Neural progenitor cell (in vitro differentiated cells): ENCODE measurements at regions not wholly inside any gene's neighbourhood (a gene's known extent, or its start where the extent isn't known, plus 50 kb on each side); places are given as distances from the start of the nearest gene placed in this dataset.

ENCODE experiments used
- DNase-seq: peaks from one replicate; pipeline ENCODE4 v3.0.0-alpha.2; 2016; ENCODE audit warnings: low spot score
- H2AFZ ChIP-seq: fragments of 200-600 bp; sonication (generic); replicated peaks from 2 replicates; pipeline ENCODE4 v1.6.1; 2016; ENCODE audit warnings: antibody characterized with exemption
- H3F3A ChIP-seq: fragments of 200-600 bp; sonication (generic); 2 replicates; pipeline ENCODE4 v1.6.1; 2016; ENCODE audit warnings: antibody characterized with exemption, low read depth
- H3K27ac ChIP-seq: fragments of 200-600 bp; sonication (generic); 2 replicates; pipeline ENCODE4 v1.5.1; 2016; ENCODE audit warnings: mild to moderate bottlenecking
- H3K27me3 ChIP-seq: fragments of 200-600 bp; sonication (generic); 2 replicates; pipeline ENCODE4 v1.6.1; 2016; ENCODE audit warnings: mild to moderate bottlenecking, moderate library complexity
- H3K36me3 ChIP-seq: fragments of 200-600 bp; sonication (generic); 2 replicates; pipeline ENCODE4 v1.5.1; 2016
- H3K4me1 ChIP-seq: fragments of 200-600 bp; sonication (generic); 2 replicates; pipeline ENCODE4 v1.6.1; 2016; ENCODE audit warnings: mixed run types
- H3K4me2 ChIP-seq: fragments of 200-600 bp; sonication (generic); 2 replicates; pipeline ENCODE4 v1.6.1; 2016
- H3K4me3 ChIP-seq: fragments of 200-600 bp; sonication (generic); 2 replicates; pipeline ENCODE4 v1.5.1; 2016
- H3K79me2 ChIP-seq: fragments of 200-600 bp; sonication (generic); 2 replicates; pipeline ENCODE4 v1.6.1; 2016; ENCODE audit warnings: low read depth
- H3K9ac ChIP-seq: fragments of 200-600 bp; sonication (generic); 2 replicates; pipeline ENCODE4 v1.6.1; 2016
- H3K9me3 ChIP-seq: fragments of 200-600 bp; sonication (generic); 2 replicates; pipeline ENCODE4 v1.5.1; 2016; ENCODE audit warnings: low read depth
- H4K20me1 ChIP-seq: fragments of 200-600 bp; sonication (generic); 2 replicates; pipeline ENCODE4 v1.6.1; 2016; ENCODE audit warnings: low read depth
- H3K27ac Mint-ChIP-seq: 3 replicates; pipeline ENCODE4 v1.8.0; 2021; ENCODE audit warnings: mixed read lengths
- H3K27me3 Mint-ChIP-seq: 2 replicates; pipeline ENCODE4 v1.8.0; 2022; ENCODE audit warnings: low read depth, mild to moderate bottlenecking, inconsistent platforms, moderate library complexity, mixed read lengths; ENCODE audit not compliant: insufficient read depth
- H3K36me3 Mint-ChIP-seq: 3 replicates; pipeline ENCODE4 v1.8.0; 2021; ENCODE audit warnings: mixed read lengths
- H3K4me1 Mint-ChIP-seq: 3 replicates; pipeline ENCODE4 v1.8.0; 2021; ENCODE audit warnings: mixed read lengths
- H3K4me3 Mint-ChIP-seq: 3 replicates; pipeline ENCODE4 v1.8.0; 2021; ENCODE audit warnings: mild to moderate bottlenecking, moderate library complexity, mixed read lengths
- H3K9me3 Mint-ChIP-seq: 3 replicates; pipeline ENCODE4 v1.8.0; 2020; ENCODE audit warnings: mixed read lengths
- EZH2 ChIP-seq: fragments of 200-600 bp; sonication (generic); IDR thresholded peaks from 2 replicates; pipeline ENCODE4 v1.6.1; 2017; ENCODE audit warnings: antibody characterized with exemption, mild to moderate bottlenecking, moderate library complexity
- EZH2phosphoT487 ChIP-seq: fragments of 200-600 bp; sonication (generic); IDR thresholded peaks from 2 replicates; pipeline ENCODE4 v1.6.1; 2017; ENCODE audit warnings: antibody characterized with exemption
- TF ChIP-seq, protein P1 (sequence below): fragments of 200-600 bp; sonication (generic); IDR thresholded peaks from 2 replicates; pipeline ENCODE4 v1.5.1; 2017; ENCODE audit warnings: antibody characterized with exemption, mild to moderate bottlenecking

DNA sequence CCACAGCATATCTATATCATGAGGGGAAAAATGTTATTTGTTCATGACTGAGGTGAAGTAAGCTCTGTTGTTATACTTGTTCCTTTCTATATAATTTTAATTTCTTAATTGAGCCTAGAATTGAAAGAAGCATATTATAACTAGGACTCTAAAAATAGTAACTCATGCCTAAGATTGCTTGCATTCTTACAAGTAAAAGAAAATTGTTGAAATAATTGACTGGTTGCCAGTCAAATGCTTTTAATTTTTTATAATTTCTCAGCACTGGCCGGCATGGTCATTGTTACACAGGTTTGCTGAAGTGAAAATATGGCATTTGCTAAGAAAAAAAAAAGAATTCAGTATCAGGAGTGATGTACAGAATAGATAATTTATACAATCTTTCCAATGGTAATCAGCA is 104.8 kb downstream of the GASK1B start:
- no peaks in the 10 kb centered on the region for H3K9me3 Mint-ChIP-seq
- no peaks in the 10 kb centered on the region for H3K27me3 Mint-ChIP-seq
- no peak overlapping the region for H3K27ac Mint-ChIP-seq
- no peak for DNase-seq
- H3K9me3 ChIP-seq: no peaks in the 10 kb centered on the region
- no peaks in the 10 kb centered on the region for H3K36me3 Mint-ChIP-seq
- no peak overlapping the region for H3K27ac ChIP-seq
- no peaks in the 10 kb centered on the region for H3F3A ChIP-seq
- no peaks in the 10 kb centered on the region for H3K79me2 ChIP-seq
- H3K4me3 ChIP-seq: no peak overlapping the region
- H3K36me3 ChIP-seq: no peaks in the 10 kb centered on the region
- no peak overlapping the region for H3K4me2 ChIP-seq
- H4K20me1 ChIP-seq: no peaks in the 10 kb centered on the region
- H3K27me3 ChIP-seq: no peaks in the 10 kb centered on the region
- H2AFZ ChIP-seq: no peak overlapping the region
- no peak overlapping the region for H3K9ac ChIP-seq
- no peaks in the 10 kb centered on the region for H3K4me1 Mint-ChIP-seq
- no peaks in the 10 kb centered on the region for H3K4me1 ChIP-seq
- no peak overlapping the region for H3K4me3 Mint-ChIP-seq
- TF ChIP-seq, protein P1, sequence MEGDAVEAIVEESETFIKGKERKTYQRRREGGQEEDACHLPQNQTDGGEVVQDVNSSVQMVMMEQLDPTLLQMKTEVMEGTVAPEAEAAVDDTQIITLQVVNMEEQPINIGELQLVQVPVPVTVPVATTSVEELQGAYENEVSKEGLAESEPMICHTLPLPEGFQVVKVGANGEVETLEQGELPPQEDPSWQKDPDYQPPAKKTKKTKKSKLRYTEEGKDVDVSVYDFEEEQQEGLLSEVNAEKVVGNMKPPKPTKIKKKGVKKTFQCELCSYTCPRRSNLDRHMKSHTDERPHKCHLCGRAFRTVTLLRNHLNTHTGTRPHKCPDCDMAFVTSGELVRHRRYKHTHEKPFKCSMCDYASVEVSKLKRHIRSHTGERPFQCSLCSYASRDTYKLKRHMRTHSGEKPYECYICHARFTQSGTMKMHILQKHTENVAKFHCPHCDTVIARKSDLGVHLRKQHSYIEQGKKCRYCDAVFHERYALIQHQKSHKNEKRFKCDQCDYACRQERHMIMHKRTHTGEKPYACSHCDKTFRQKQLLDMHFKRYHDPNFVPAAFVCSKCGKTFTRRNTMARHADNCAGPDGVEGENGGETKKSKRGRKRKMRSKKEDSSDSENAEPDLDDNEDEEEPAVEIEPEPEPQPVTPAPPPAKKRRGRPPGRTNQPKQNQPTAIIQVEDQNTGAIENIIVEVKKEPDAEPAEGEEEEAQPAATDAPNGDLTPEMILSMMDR: no peak
- no peak for TF ChIP-seq EZH2
- TF ChIP-seq EZH2phosphoT487: no peak

DNA sequence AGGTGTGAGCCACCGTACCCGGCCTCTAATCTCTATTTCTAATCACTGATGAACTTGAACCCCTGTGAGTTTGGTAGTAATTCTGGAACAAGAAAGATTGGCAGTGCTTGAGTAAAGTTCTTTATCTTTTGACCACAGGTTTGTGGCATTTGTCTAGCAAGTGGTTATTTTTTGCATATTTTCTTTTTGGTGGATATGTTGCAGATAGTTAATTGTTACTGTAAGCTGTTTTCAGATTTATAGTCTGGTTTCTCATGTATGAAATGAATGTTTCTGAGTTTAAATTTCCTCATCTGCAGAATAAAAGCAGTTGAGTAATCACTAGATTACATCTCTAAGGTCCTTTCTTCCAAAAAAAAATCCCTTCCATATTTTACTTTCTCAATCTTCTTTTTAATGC is 105.2 kb downstream of the GASK1B start:
- no peaks in the 10 kb centered on the region for H3K4me1 Mint-ChIP-seq
- H3K4me3 Mint-ChIP-seq: no peak overlapping the region
- Histone ChIP-seq H3F3A (no peaks in the 10 kb centered on the region), H3K9me3 (no peaks in the 10 kb centered on the region), H3K4me2 (no peak overlapping the region), H3K4me3 (no peak overlapping the region), H3K79me2 (no peaks in the 10 kb centered on the region), H4K20me1 (no peaks in the 10 kb centered on the region), H3K9ac (no peak overlapping the region), H3K4me1 (no peaks in the 10 kb centered on the region), H3K27ac (no peak overlapping the region), H2AFZ (no peak overlapping the region), H3K36me3 (no peaks in the 10 kb centered on the region), H3K27me3 (no peaks in the 10 kb centered on the region)
- H3K36me3 Mint-ChIP-seq: no peaks in the 10 kb centered on the region
- TF ChIP-seq, protein P1: no peak
- TF ChIP-seq EZH2 (no peak), EZH2phosphoT487 (no peak)
- H3K9me3 Mint-ChIP-seq: no peaks in the 10 kb centered on the region
- DNase-seq: no peak
- H3K27me3 Mint-ChIP-seq: no peaks in the 10 kb centered on the region
- H3K27ac Mint-ChIP-seq: no peak overlapping the region

DNA sequence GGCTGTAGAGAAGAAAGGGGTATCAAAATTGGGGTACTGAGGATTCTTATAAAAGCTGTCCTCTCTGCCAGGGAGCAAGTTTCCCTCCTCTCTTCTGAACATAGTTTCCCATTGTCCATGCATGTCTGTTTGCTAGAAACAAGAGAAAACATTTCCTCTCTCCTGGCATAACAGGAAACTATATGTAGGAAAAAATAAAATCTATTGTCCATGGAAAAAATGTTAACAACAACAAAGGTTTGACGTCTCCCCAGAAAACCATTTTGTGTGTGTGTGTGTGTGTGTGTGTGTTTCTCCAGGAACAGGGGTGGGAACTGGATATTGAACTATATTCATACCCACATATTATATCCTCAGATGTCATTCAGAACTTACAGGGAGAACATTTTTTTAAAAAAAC is 107.2 kb downstream of the GASK1B start:
- no peaks in the 10 kb centered on the region for H4K20me1 ChIP-seq
- no peaks in the 10 kb centered on the region for H3K9me3 ChIP-seq
- H3K4me1 ChIP-seq: no peaks in the 10 kb centered on the region
- Mint-ChIP-seq H3K9me3 (no peaks in the 10 kb centered on the region), H3K27ac (no peak overlapping the region), H3K4me1 (no peaks in the 10 kb centered on the region), H3K27me3 (no peaks in the 10 kb centered on the region), H3K36me3 (no peaks in the 10 kb centered on the region), H3K4me3 (no peak overlapping the region)
- H3F3A ChIP-seq: no peaks in the 10 kb centered on the region
- H3K4me2 ChIP-seq: no peak overlapping the region
- no peak overlapping the region for H3K9ac ChIP-seq
- no peaks in the 10 kb centered on the region for H3K36me3 ChIP-seq
- no peak overlapping the region for H2AFZ ChIP-seq
- no peak for DNase-seq
- no peak overlapping the region for H3K4me3 ChIP-seq
- no peak for TF ChIP-seq EZH2
- no peak for TF ChIP-seq EZH2phosphoT487
- TF ChIP-seq, protein P1: no peak
- H3K27me3 ChIP-seq: no peaks in the 10 kb centered on the region
- no peak overlapping the region for H3K27ac ChIP-seq
- no peaks in the 10 kb centered on the region for H3K79me2 ChIP-seq

DNA sequence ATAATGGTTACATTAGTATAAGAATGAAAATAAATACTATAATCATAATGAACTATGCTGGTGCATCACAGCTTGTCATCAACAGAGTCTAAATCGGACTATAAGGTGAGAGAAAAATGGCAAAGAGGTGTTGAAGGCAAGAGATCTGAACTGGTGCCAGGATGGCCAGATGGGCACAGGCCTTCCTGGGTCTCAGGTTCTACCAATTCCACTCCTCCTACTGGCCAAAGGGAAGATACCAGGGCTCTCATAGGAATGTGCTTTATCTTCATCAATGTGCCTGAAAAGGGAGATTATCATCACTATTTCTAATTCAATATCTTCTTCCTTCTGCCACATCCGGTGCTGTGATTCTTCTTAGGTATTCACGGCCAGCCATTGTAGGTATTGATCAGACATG is 107.6 kb downstream of the GASK1B start:
- Histone ChIP-seq H3K27me3 (no peaks in the 10 kb centered on the region), H4K20me1 (no peaks in the 10 kb centered on the region), H3K4me3 (no peak overlapping the region), H3K9ac (no peak overlapping the region), H3K4me2 (no peak overlapping the region), H3K4me1 (no peaks in the 10 kb centered on the region), H3F3A (no peaks in the 10 kb centered on the region), H3K9me3 (no peaks in the 10 kb centered on the region), H3K36me3 (no peaks in the 10 kb centered on the region), H2AFZ (no peak overlapping the region), H3K27ac (no peak overlapping the region), H3K79me2 (no peaks in the 10 kb centered on the region)
- TF ChIP-seq EZH2: no peak
- TF ChIP-seq, protein P1: peak; percentile 19
- TF ChIP-seq EZH2phosphoT487: no peak
- Mint-ChIP-seq H3K4me1 (no peaks in the 10 kb centered on the region), H3K27me3 (no peaks in the 10 kb centered on the region), H3K27ac (no peak overlapping the region), H3K9me3 (no peaks in the 10 kb centered on the region), H3K36me3 (no peaks in the 10 kb centered on the region), H3K4me3 (no peak overlapping the region)
- DNase-seq: no peak
